ENCODE measurements at regions not wholly inside any gene's neighbourhood (a gene's known extent, or its start where the extent isn't known, plus 50 kb on each side); places are given as distances from the start of the nearest gene placed in this dataset.
"Not testable (repeated sequence)": the region's sequence is repeated elsewhere in the genome, so short reads cannot be mapped to it uniquely, and the experiment has no call there.

DNA sequence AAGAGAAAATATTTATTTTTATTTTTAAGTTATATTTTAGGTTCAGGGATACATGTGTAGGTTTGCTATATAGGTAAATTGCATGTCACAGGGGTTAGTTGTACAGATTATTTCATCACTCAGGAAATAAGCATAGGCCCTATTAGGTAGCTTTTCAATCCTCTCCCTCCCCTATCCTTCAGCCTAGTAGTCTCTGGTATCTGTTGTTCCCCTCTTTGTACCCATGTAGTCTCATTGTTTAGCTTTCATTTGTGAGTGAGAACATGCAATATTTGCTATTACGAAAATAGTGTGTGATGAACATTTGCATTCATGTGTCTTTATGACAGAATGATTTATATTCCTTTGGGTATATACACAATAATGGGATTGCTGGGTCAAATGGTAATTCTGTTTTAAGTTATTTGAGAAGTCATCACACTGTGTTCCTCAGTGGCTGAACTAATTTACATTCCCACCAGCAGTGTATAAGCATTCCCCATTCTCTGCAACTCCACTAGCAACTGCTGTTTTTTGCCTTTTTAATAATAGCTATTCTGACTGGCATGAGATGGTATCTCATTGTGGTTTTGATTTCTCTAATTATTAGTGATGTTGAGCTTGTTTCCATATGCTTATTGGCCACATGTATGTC lies 863.3 kb downstream of the TTLL7 start:
- H3K27me3 ChIP-seq, H3K4me1 ChIP-seq, H3K27ac ChIP-seq, H3K9me3 ChIP-seq, H3K4me3 ChIP-seq, H3K36me3 ChIP-seq, ATAC-seq: not testable (repeated sequence)
- WGBS, 2 donors (ENCODE audit: low coverage in 1 of 2), result 100% methylated on average over 1 of the region's 1 CpG; no CpG with 5 or more reads in 1 of the 2 donors

DNA sequence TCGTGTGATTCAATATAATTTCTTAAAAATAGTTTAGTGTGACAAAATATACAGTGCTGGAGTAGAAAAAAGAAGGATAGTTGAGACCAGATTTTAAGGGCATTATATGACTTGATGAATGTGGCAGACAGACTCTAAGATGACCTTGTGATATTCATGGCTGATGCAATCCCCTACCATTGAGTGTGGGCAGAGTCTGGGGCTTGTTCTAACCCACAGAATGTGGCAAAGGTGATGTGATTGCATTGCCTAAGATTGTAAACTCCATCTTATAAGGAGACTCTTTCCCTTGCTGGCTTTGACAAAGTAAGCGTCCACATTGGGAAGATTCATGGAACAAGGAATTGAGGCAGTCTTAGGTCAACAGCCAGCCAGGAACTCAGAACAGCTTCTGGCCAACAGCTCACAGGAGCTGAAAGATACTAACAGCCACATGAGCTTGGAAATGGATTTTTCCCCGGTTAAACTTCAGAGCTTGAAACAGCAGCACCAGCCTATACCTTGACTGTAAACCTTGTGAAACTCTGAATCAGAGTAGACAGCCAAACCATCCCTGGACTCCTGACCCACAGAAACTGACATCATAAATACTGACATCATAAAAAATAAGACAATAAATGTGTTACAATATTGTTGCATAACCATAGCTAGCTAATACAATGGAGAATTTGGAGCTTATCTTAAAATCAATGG lies 864.5 kb downstream of the TTLL7 start:
- 100% methylated on average over 1 of the region's 3 CpGs; no CpG with 5 or more reads in 1 of the 2 donors for WGBS, 2 donors (ENCODE audit: low coverage in 1 of 2)
- H3K9me3 ChIP-seq, H3K27me3 ChIP-seq, H3K4me3 ChIP-seq, ATAC-seq, H3K36me3 ChIP-seq, H3K27ac ChIP-seq, H3K4me1 ChIP-seq: not testable (repeated sequence)

DNA sequence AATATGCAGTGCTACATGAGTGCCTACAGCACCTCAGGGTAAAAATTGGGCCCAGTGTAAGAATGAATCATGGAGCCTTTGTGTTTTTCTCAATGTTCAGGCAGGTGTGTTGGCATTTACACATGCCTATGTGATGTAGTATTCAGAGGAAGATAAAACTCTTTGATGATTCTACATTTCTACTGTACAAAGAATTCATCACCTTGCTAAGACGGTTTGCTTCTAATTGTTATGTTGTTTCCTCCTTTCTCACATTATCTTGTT lies 867.3 kb downstream of the TTLL7 start:
- no peak for ATAC-seq
- Histone ChIP-seq H3K27me3 (no peaks in the 10 kb centered on the region), H3K27ac (no peak overlapping the region), H3K9me3 (no peaks in the 10 kb centered on the region), H3K4me1 (no peaks in the 10 kb centered on the region), H3K4me3 (no peak overlapping the region), H3K36me3 (no peaks in the 10 kb centered on the region)
- TF ChIP-seq, protein P1, sequence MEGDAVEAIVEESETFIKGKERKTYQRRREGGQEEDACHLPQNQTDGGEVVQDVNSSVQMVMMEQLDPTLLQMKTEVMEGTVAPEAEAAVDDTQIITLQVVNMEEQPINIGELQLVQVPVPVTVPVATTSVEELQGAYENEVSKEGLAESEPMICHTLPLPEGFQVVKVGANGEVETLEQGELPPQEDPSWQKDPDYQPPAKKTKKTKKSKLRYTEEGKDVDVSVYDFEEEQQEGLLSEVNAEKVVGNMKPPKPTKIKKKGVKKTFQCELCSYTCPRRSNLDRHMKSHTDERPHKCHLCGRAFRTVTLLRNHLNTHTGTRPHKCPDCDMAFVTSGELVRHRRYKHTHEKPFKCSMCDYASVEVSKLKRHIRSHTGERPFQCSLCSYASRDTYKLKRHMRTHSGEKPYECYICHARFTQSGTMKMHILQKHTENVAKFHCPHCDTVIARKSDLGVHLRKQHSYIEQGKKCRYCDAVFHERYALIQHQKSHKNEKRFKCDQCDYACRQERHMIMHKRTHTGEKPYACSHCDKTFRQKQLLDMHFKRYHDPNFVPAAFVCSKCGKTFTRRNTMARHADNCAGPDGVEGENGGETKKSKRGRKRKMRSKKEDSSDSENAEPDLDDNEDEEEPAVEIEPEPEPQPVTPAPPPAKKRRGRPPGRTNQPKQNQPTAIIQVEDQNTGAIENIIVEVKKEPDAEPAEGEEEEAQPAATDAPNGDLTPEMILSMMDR (IDR thresholded peaks at IDR 0.05), result no peak
- no peak for TF ChIP-seq POLR2AphosphoS5 (IDR thresholded peaks at IDR 0.05)
- no peak for TF ChIP-seq EP300 (IDR thresholded peaks at IDR 0.05)
- no peak for TF ChIP-seq POLR2A (IDR thresholded peaks at IDR 0.05)
- 75 to 89% methylated on average over 1 of the region's 1 CpG for WGBS, 2 donors (ENCODE audit: low coverage in 1 of 2)

DNA sequence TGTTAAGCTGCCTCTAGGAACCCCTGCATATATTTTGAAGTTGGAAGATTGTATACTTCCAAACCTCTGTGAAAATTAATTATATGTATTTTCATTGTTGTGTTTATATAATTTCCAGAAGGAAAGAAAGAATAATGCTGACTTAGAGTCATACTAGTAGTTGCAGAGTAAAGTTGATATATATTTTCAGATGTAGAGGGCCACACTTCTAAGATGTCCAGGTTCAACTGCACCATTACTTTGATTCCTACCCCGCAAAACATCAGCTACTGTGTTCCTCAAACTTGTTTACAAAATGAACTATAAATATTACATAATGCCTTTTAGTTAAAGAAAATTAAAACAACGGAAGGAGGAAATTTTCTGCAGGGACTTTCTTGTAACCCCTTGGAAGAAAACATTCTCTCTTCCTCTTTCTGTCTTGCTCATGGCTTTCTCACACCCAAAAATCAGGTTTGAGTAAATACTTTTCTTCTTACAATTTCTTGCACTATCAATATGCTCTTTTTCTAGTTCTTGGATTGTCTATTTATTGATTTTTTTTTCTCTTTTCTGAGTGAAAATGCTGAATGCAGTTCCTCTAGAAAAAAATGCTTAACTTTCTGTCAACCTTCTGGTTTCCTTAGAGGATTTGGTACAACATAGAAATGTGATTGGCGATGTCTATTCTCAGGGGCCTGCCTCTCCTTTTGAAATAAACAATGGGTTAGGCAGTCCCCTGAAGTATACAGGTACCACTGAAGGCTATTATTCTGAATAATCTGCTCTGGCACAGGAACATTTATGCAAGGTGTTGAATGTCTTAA lies 867.8 kb downstream of the TTLL7 start:
- Histone ChIP-seq H3K4me1 (no peaks in the 10 kb centered on the region), H3K36me3 (no peaks in the 10 kb centered on the region), H3K9me3 (no peaks in the 10 kb centered on the region), H3K27ac (no peak overlapping the region), H3K4me3 (no peak overlapping the region), H3K27me3 (no peaks in the 10 kb centered on the region)
- TF ChIP-seq POLR2AphosphoS5 (IDR thresholded peaks at IDR 0.05) (no peak), EP300 (IDR thresholded peaks at IDR 0.05) (no peak), POLR2A (IDR thresholded peaks at IDR 0.05) (no peak)
- TF ChIP-seq, protein P1 (IDR thresholded peaks at IDR 0.05), result no peak
- no peak for ATAC-seq
- 81 to 84% methylated on average over 3 of the region's 3 CpGs for WGBS, 2 donors (ENCODE audit: low coverage in 1 of 2)

DNA sequence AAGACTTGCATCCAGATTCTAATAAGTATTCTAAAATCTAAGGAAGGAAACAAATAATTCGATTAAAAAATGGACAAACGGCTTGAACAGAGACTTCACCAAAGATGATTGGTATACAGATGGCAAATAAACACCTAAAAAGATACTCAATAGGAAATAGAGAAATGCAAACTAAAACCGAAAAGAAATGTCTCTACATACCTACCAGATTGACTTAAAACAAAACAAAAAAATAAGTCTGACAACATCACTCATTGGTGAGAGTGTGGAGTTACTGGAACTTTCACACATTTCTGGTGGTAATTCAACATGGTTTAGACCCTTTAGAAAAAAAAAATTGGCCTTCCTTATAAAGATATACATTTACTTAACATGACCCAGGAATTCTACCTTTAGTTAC lies 869.8 kb downstream of the TTLL7 start:
- H3K4me3 ChIP-seq, result no peak overlapping the region
- H3K9me3 ChIP-seq, result no peaks in the 10 kb centered on the region
- H3K27ac ChIP-seq, result no peak overlapping the region
- no peak for ATAC-seq
- WGBS, 2 donors (ENCODE audit: low coverage in 1 of 2), result 92 to 93% methylated on average over 3 of the region's 3 CpGs
- H3K4me1 ChIP-seq, result no peaks in the 10 kb centered on the region
- no peaks in the 10 kb centered on the region for H3K36me3 ChIP-seq
- TF ChIP-seq POLR2AphosphoS5 (IDR thresholded peaks at IDR 0.05), result no peak
- TF ChIP-seq, protein P1 (IDR thresholded peaks at IDR 0.05), result no peak
- TF ChIP-seq POLR2A (IDR thresholded peaks at IDR 0.05), result no peak
- no peak for TF ChIP-seq EP300 (IDR thresholded peaks at IDR 0.05)
- H3K27me3 ChIP-seq, result no peaks in the 10 kb centered on the region

DNA sequence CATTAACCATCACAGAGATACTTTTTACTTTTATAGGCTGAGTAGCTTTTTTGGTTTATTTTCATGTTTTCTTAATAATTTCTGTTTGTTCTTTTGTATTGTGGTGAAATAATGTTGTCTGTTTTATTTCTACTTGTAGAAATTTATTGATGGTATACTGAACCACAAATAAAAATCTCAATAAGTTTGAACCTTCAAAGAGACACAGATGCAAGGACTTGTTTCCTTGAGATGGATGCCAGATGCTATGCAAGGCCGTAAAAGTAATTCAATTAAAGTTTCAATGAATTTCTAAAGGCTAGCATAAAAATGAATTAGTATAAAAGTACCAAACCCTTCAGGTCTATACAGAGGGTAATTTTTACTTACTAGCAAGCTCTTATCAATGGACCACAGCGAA lies 873.5 kb downstream of the TTLL7 start:
- Histone ChIP-seq H3K27me3 (no peaks in the 10 kb centered on the region), H3K36me3 (no peaks in the 10 kb centered on the region), H3K4me3 (no peak overlapping the region), H3K27ac (no peak overlapping the region), H3K4me1 (no peaks in the 10 kb centered on the region), H3K9me3 (no peaks in the 10 kb centered on the region)
- TF ChIP-seq POLR2AphosphoS5 (IDR thresholded peaks at IDR 0.05) (no peak), EP300 (IDR thresholded peaks at IDR 0.05) (no peak), POLR2A (IDR thresholded peaks at IDR 0.05) (no peak)
- TF ChIP-seq, protein P1 (IDR thresholded peaks at IDR 0.05), result no peak
- ATAC-seq, result no peak
- 92 to 100% methylated on average over 1 to 2 of the region's 2 CpGs for WGBS, 2 donors (ENCODE audit: low coverage in 1 of 2)
